Tibial artery (tissue), 4 donors: ENCODE measurements at regions not wholly inside any gene's neighbourhood (a gene's known extent, or its start where the extent isn't known, plus 50 kb on each side); places are given as distances from the start of the nearest gene placed in this dataset.

Experiments used
- DNase-seq, 2 donors: peaks; one replicate each; pipeline ENCODE4 v3.0.0-alpha.2; 2019
- H3K27ac ChIP-seq, 2 donors: fragments of 200-600 bp; sonication (generic) in 1 of 2; 1 replicate in 1 of 2; 2 replicates in 1 of 2; pipeline ENCODE4 v1.5.1; 2018 to 2019; ENCODE audit warnings: mild to moderate bottlenecking in 1 of 2
- H3K27me3 ChIP-seq, 2 donors: fragments of 200-600 bp; sonication (generic) in 1 of 2; one replicate each; pipeline versions ENCODE4 v1.5.1 to v1.6.0; 2016 to 2019
- H3K36me3 ChIP-seq, 3 donors: fragments of 200-600 bp; sonication (generic) in 2 of 3; one replicate each; pipeline ENCODE4 v1.5.1; 2016 to 2019; ENCODE audit warnings: mild to moderate bottlenecking in 2 of 3
- H3K4me1 ChIP-seq, 4 donors: fragments of 200-600 bp; sonication (generic) in 2 of 4; 1 replicate in 3 of 4; 2 replicates in 1 of 4; pipeline ENCODE4 v1.5.1; 2016 to 2019
- H3K4me3 ChIP-seq, 2 donors: fragments of 200-600 bp; sonication (generic) in 1 of 2; 1 replicate in 1 of 2; 2 replicates in 1 of 2; pipeline ENCODE4 v1.5.1; 2018 to 2019; ENCODE audit warnings: mild to moderate bottlenecking in 2 of 2
- H3K9me3 ChIP-seq, 3 donors: fragments of 200-600 bp; sonication (generic) in 1 of 3; one replicate each; pipeline ENCODE4 v1.5.1; 2016 to 2019
- intact Hi-C: fragments of 100-400 bp; cut with DNase I; formaldehyde crosslinking; loops from one replicate; pipeline ENCODE4 v1.15.0; 2023; ENCODE audit warnings: low total_unique reads
- TF ChIP-seq, protein P1 (sequence below), 2 experiments: fragments of 200-600 bp in 1 of 2; fragments of 450-650 bp in 1 of 2; IDR thresholded peaks; one replicate each; pipeline ENCODE4 v1.5.1; 2017 to 2019; ENCODE audit warnings: antibody characterized with exemption in 2 of 2, mild to moderate bottlenecking in 1 of 2, moderate library complexity in 1 of 2

DNA sequence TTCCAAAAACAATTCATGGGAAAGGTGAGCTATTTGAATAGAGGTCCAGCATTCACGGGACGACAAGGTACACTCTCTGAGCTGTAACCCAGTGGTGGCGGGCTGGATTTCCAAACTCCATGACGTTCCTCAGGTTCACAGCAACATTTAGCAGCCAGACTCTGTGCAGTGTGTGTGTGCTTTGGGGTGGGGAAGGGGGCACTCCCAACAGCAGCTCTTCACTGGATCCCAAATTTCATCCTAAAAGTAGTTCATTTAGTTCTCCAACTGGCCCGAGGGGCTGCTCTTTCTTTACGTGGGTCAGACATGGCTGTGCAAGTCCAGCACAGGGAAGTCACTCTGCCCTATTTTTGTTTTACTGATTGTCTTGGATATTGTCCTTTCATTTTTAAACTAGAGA lies 98.0 kb upstream of the IRX2 start:
- TF ChIP-seq, protein P1, sequence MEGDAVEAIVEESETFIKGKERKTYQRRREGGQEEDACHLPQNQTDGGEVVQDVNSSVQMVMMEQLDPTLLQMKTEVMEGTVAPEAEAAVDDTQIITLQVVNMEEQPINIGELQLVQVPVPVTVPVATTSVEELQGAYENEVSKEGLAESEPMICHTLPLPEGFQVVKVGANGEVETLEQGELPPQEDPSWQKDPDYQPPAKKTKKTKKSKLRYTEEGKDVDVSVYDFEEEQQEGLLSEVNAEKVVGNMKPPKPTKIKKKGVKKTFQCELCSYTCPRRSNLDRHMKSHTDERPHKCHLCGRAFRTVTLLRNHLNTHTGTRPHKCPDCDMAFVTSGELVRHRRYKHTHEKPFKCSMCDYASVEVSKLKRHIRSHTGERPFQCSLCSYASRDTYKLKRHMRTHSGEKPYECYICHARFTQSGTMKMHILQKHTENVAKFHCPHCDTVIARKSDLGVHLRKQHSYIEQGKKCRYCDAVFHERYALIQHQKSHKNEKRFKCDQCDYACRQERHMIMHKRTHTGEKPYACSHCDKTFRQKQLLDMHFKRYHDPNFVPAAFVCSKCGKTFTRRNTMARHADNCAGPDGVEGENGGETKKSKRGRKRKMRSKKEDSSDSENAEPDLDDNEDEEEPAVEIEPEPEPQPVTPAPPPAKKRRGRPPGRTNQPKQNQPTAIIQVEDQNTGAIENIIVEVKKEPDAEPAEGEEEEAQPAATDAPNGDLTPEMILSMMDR (IDR thresholded peaks at IDR 0.05) = no peak
- Histone ChIP-seq H3K4me1 (no peaks in the 10 kb centered on the region), H3K4me3 (no peak overlapping the region), H3K27me3 (no peaks in the 10 kb centered on the region), H3K9me3 (no peaks in the 10 kb centered on the region), H3K27ac (no peak overlapping the region), H3K36me3 (no peaks in the 10 kb centered on the region)
- intact Hi-C loops = no loop called here
- no peak for DNase-seq

GRCh38 chr5:2848619-2849018 lies 97.1 kb upstream of the IRX2 start:
- H3K27me3 ChIP-seq = no peaks in the 10 kb centered on the region
- no peaks in the 10 kb centered on the region for H3K4me1 ChIP-seq
- no peak overlapping the region for H3K27ac ChIP-seq
- intact Hi-C loops = no loop called here
- DNase-seq = no peak
- H3K36me3 ChIP-seq = no peaks in the 10 kb centered on the region
- TF ChIP-seq, protein P1 (IDR thresholded peaks at IDR 0.05) = no peak
- no peaks in the 10 kb centered on the region for H3K9me3 ChIP-seq
- no peak overlapping the region for H3K4me3 ChIP-seq

- no peaks in the 10 kb centered on the region for H3K36me3 ChIP-seq
- TF ChIP-seq, protein P1 (IDR thresholded peaks at IDR 0.05) = no peak
- intact Hi-C loops = no loop called here
These were observed 96.1 kb upstream of the IRX2 start for GRCh38 chr5:2847608-2848007.

GRCh38 chr5:2841208-2841607 lies 89.7 kb upstream of the IRX2 start:
- intact Hi-C loops = no loop called here
- Histone ChIP-seq H3K27ac (no peak overlapping the region), H3K9me3 (no peaks in the 10 kb centered on the region), H3K36me3 (no peaks in the 10 kb centered on the region), H3K4me1 (no peaks in the 10 kb centered on the region), H3K4me3 (no peak overlapping the region), H3K27me3 (no peaks in the 10 kb centered on the region)
- DNase-seq = no peak
- TF ChIP-seq, protein P1 (IDR thresholded peaks at IDR 0.05) = no peak

More at GRCh38 chr5:2847608-2848007, 96.1 kb upstream of the IRX2 start:
- H3K9me3 ChIP-seq = no peaks in the 10 kb centered on the region
- no peak for DNase-seq
- no peak overlapping the region for H3K4me3 ChIP-seq
- H3K27me3 ChIP-seq = no peaks in the 10 kb centered on the region
- no peaks in the 10 kb centered on the region for H3K4me1 ChIP-seq
- no peak overlapping the region for H3K27ac ChIP-seq

GRCh38 chr5:2840372-2840915 lies 89.0 kb upstream of the IRX2 start:
- no peak overlapping the region for H3K27ac ChIP-seq
- TF ChIP-seq, protein P1 (IDR thresholded peaks at IDR 0.05) = no peak
- H3K4me3 ChIP-seq = no peak overlapping the region
- intact Hi-C loops = no loop called here
- H3K27me3 ChIP-seq = no peaks in the 10 kb centered on the region
- no peaks in the 10 kb centered on the region for H3K4me1 ChIP-seq
- no peaks in the 10 kb centered on the region for H3K9me3 ChIP-seq
- H3K36me3 ChIP-seq = no peaks in the 10 kb centered on the region
- DNase-seq = no peak

DNA sequence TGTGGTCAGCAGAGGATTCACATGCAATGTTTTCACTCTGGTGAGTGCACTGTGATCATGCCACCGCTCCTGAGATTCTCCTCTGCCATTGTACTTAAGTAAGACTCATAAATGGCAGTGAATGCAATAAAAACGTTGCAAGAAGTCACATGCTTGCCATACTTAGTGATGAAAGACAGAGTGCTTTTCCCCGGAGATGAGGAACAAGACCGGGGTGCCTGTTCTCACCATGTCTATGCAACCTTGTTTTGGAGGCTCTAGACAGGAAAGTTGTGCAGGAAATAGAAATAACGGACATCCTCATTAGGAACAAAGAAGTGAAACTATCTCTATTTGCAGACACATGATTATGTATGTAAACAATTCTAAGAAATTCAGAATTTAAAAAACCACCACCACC lies 84.7 kb upstream of the IRX2 start:
- no peak for DNase-seq
- Histone ChIP-seq H3K9me3 (no peaks in the 10 kb centered on the region), H3K36me3 (no peaks in the 10 kb centered on the region), H3K27me3 (no peaks in the 10 kb centered on the region), H3K4me1 (no peaks in the 10 kb centered on the region), H3K4me3 (no peak overlapping the region), H3K27ac (no peak overlapping the region)
- TF ChIP-seq, protein P1 (IDR thresholded peaks at IDR 0.05) = no peak
- intact Hi-C loops = no loop called here
